K562 (cell line): ENCODE measurements at regions not wholly inside any gene's neighbourhood (a gene's known extent, or its start where the extent isn't known, plus 50 kb on each side); places are given as distances from the start of the nearest gene placed in this dataset.

ENCODE experiments used
- MYBL2 ChIP-seq, 2 experiments: fragments of 450-650 bp in 1 of 2; sonication (generic) in 1 of 2; formaldehyde crosslinking in 1 of 2; IDR thresholded peaks; 2 replicates each; pipeline versions ENCODE4 v1.6.1 to v1.8.1; 2017 to 2022; ENCODE audit warnings: borderline replicate concordance in 1 of 2, inconsistent platforms in 1 of 2, low read depth in 1 of 2, mild to moderate bottlenecking in 1 of 2, missing genetic modification reagents in 1 of 2, moderate library complexity in 1 of 2
- SMARCA4 ChIP-seq: fragments of 450-650 bp; IDR thresholded peaks from 2 replicates; pipeline ENCODE4 v1.6.1; 2016
- ZNF431 ChIP-seq: sonication (generic); formaldehyde crosslinking; IDR thresholded peaks from 2 replicates; pipeline ENCODE4 v1.8.0; 2022; ENCODE audit warnings: mild to moderate bottlenecking, missing genetic modification reagents
- TF ChIP-seq, protein P1 (sequence below): fragments of 450-650 bp; IDR thresholded peaks from 2 replicates; pipeline ENCODE4 v1.6.1; 2016; ENCODE audit warnings: mild to moderate bottlenecking, moderate library complexity
- TF ChIP-seq, protein P2 (sequence below): IDR thresholded peaks from 2 replicates; pipeline ENCODE4 v1.6.1; 2011; ENCODE audit not compliant: insufficient read length; ENCODE audit errors: extremely low read depth
- TF ChIP-seq, protein P3 (sequence below), 2 experiments: fragments of 450-650 bp; IDR thresholded peaks; 2 replicates each; pipeline ENCODE4 v1.6.1; 2018; ENCODE audit warnings: mild to moderate bottlenecking in 2 of 2, low read depth in 1 of 2; ENCODE audit not compliant: partially characterized antibody in 2 of 2

DNA sequence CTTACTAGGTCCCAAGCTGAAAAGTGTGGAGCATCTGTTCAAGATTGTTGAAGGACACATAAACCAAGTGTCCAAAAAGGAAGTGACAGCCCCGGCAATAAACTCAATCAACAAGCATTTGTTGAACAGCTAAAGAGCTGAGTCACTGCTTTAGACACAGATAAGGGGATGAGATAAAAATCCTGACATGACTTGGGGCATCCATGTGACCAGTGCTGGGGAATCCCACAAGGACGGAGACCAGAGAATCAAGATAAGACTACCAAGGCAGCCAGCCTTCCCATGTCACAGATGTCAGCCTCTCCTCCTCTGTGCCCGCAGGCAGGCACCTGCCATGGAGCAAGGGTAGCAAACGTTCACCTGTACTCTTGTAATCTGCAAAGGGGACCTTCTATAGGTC, 118.6 kb upstream of the KAZN start (continued):
- TF ChIP-seq, protein P1, sequence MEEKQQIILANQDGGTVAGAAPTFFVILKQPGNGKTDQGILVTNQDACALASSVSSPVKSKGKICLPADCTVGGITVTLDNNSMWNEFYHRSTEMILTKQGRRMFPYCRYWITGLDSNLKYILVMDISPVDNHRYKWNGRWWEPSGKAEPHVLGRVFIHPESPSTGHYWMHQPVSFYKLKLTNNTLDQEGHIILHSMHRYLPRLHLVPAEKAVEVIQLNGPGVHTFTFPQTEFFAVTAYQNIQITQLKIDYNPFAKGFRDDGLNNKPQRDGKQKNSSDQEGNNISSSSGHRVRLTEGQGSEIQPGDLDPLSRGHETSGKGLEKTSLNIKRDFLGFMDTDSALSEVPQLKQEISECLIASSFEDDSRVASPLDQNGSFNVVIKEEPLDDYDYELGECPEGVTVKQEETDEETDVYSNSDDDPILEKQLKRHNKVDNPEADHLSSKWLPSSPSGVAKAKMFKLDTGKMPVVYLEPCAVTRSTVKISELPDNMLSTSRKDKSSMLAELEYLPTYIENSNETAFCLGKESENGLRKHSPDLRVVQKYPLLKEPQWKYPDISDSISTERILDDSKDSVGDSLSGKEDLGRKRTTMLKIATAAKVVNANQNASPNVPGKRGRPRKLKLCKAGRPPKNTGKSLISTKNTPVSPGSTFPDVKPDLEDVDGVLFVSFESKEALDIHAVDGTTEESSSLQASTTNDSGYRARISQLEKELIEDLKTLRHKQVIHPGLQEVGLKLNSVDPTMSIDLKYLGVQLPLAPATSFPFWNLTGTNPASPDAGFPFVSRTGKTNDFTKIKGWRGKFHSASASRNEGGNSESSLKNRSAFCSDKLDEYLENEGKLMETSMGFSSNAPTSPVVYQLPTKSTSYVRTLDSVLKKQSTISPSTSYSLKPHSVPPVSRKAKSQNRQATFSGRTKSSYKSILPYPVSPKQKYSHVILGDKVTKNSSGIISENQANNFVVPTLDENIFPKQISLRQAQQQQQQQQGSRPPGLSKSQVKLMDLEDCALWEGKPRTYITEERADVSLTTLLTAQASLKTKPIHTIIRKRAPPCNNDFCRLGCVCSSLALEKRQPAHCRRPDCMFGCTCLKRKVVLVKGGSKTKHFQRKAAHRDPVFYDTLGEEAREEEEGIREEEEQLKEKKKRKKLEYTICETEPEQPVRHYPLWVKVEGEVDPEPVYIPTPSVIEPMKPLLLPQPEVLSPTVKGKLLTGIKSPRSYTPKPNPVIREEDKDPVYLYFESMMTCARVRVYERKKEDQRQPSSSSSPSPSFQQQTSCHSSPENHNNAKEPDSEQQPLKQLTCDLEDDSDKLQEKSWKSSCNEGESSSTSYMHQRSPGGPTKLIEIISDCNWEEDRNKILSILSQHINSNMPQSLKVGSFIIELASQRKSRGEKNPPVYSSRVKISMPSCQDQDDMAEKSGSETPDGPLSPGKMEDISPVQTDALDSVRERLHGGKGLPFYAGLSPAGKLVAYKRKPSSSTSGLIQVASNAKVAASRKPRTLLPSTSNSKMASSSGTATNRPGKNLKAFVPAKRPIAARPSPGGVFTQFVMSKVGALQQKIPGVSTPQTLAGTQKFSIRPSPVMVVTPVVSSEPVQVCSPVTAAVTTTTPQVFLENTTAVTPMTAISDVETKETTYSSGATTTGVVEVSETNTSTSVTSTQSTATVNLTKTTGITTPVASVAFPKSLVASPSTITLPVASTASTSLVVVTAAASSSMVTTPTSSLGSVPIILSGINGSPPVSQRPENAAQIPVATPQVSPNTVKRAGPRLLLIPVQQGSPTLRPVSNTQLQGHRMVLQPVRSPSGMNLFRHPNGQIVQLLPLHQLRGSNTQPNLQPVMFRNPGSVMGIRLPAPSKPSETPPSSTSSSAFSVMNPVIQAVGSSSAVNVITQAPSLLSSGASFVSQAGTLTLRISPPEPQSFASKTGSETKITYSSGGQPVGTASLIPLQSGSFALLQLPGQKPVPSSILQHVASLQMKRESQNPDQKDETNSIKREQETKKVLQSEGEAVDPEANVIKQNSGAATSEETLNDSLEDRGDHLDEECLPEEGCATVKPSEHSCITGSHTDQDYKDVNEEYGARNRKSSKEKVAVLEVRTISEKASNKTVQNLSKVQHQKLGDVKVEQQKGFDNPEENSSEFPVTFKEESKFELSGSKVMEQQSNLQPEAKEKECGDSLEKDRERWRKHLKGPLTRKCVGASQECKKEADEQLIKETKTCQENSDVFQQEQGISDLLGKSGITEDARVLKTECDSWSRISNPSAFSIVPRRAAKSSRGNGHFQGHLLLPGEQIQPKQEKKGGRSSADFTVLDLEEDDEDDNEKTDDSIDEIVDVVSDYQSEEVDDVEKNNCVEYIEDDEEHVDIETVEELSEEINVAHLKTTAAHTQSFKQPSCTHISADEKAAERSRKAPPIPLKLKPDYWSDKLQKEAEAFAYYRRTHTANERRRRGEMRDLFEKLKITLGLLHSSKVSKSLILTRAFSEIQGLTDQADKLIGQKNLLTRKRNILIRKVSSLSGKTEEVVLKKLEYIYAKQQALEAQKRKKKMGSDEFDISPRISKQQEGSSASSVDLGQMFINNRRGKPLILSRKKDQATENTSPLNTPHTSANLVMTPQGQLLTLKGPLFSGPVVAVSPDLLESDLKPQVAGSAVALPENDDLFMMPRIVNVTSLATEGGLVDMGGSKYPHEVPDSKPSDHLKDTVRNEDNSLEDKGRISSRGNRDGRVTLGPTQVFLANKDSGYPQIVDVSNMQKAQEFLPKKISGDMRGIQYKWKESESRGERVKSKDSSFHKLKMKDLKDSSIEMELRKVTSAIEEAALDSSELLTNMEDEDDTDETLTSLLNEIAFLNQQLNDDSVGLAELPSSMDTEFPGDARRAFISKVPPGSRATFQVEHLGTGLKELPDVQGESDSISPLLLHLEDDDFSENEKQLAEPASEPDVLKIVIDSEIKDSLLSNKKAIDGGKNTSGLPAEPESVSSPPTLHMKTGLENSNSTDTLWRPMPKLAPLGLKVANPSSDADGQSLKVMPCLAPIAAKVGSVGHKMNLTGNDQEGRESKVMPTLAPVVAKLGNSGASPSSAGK = no peak
- TF ChIP-seq, protein P2, sequence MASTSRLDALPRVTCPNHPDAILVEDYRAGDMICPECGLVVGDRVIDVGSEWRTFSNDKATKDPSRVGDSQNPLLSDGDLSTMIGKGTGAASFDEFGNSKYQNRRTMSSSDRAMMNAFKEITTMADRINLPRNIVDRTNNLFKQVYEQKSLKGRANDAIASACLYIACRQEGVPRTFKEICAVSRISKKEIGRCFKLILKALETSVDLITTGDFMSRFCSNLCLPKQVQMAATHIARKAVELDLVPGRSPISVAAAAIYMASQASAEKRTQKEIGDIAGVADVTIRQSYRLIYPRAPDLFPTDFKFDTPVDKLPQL = no peak
- TF ChIP-seq, protein P3, sequence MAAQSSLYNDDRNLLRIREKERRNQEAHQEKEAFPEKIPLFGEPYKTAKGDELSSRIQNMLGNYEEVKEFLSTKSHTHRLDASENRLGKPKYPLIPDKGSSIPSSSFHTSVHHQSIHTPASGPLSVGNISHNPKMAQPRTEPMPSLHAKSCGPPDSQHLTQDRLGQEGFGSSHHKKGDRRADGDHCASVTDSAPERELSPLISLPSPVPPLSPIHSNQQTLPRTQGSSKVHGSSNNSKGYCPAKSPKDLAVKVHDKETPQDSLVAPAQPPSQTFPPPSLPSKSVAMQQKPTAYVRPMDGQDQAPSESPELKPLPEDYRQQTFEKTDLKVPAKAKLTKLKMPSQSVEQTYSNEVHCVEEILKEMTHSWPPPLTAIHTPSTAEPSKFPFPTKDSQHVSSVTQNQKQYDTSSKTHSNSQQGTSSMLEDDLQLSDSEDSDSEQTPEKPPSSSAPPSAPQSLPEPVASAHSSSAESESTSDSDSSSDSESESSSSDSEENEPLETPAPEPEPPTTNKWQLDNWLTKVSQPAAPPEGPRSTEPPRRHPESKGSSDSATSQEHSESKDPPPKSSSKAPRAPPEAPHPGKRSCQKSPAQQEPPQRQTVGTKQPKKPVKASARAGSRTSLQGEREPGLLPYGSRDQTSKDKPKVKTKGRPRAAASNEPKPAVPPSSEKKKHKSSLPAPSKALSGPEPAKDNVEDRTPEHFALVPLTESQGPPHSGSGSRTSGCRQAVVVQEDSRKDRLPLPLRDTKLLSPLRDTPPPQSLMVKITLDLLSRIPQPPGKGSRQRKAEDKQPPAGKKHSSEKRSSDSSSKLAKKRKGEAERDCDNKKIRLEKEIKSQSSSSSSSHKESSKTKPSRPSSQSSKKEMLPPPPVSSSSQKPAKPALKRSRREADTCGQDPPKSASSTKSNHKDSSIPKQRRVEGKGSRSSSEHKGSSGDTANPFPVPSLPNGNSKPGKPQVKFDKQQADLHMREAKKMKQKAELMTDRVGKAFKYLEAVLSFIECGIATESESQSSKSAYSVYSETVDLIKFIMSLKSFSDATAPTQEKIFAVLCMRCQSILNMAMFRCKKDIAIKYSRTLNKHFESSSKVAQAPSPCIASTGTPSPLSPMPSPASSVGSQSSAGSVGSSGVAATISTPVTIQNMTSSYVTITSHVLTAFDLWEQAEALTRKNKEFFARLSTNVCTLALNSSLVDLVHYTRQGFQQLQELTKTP (IDR thresholded peaks at IDR 0.05; ENCODE audit: low read depth in 1 of 2, partially characterized antibody in 2 of 2) = peak in 1 of 2 experiments; percentile 23
- no peak for TF ChIP-seq MYBL2 (IDR thresholded peaks at IDR 0.05; ENCODE audit: low read depth)
- TF ChIP-seq MYBL2 (CRISPR knock-in tag; IDR thresholded peaks at IDR 0.05; ENCODE audit: borderline replicate concordance) = no peak
- TF ChIP-seq ZNF431 (CRISPR knock-in tag) = no peak
- TF ChIP-seq SMARCA4 = peak; percentile 81; the same call in 1 of the 2 replicates
